Ovary (tissue), 3 donors: ENCODE measurements at regions not wholly inside any gene's neighbourhood (a gene's known extent, or its start where the extent isn't known, plus 50 kb on each side); places are given as distances from the start of the nearest gene placed in this dataset.

Experiments used
- EP300 ChIP-seq: sonication (generic); formaldehyde crosslinking; IDR thresholded peaks from one replicate; pipeline ENCODE4 v1.6.1; 2017; ENCODE audit warnings: antibody characterized with exemption
- TF ChIP-seq, protein P1 (sequence below), 3 donors: fragments of 450-650 bp in 2 of 3; fragments of 200-600 bp in 1 of 3; IDR thresholded peaks; one replicate each; pipeline versions ENCODE4 v1.5.1 to v1.8.0; 2016 to 2022; ENCODE audit warnings: antibody characterized with exemption in 3 of 3, mild to moderate bottlenecking in 1 of 3
- donor health status: DM: no; HTN: no; CAD: no.

DNA sequence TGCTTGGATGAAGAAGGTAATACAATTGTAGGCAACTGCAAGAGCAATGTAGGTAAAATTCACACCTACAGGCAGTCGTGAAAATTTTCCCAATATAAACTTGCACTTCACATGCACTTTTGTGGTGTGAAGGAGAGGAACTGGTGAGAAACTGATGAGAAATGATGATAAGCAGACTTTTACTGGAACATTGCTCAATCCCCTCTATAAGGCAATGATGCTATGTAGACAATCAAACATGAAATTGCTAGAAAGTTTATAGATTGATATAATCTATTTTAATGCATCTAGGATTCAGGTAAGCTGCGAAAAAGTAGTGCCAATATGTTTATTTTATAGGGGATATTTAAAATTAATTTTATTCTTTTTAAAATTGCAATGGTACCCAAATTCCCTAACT lies 802.2 kb downstream of the KCNT2 start:
- TF ChIP-seq, protein P1, sequence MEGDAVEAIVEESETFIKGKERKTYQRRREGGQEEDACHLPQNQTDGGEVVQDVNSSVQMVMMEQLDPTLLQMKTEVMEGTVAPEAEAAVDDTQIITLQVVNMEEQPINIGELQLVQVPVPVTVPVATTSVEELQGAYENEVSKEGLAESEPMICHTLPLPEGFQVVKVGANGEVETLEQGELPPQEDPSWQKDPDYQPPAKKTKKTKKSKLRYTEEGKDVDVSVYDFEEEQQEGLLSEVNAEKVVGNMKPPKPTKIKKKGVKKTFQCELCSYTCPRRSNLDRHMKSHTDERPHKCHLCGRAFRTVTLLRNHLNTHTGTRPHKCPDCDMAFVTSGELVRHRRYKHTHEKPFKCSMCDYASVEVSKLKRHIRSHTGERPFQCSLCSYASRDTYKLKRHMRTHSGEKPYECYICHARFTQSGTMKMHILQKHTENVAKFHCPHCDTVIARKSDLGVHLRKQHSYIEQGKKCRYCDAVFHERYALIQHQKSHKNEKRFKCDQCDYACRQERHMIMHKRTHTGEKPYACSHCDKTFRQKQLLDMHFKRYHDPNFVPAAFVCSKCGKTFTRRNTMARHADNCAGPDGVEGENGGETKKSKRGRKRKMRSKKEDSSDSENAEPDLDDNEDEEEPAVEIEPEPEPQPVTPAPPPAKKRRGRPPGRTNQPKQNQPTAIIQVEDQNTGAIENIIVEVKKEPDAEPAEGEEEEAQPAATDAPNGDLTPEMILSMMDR (IDR thresholded peaks at IDR 0.05), result no peak
- no peak for TF ChIP-seq EP300
